NOMO-1 (cell line): ENCODE measurements at regions not wholly inside any gene's neighbourhood (a gene's known extent, or its start where the extent isn't known, plus 50 kb on each side); places are given as distances from the start of the nearest gene placed in this dataset.

Source experiments
- DNase-seq, 2 experiments: peaks; one replicate each; lab custom pipeline; 2025; ENCODE audit not compliant: unreplicated experiment in 2 of 2; lab: John Stamatoyannopoulos, UW

GRCh38 chr13:47632311-47632710, 368.8 kb downstream of the SUCLA2 start:
- no peak for DNase-seq

- no peak for DNase-seq
Observed at GRCh38 chr13:47628666-47629065, 372.4 kb downstream of the SUCLA2 start.

- DNase-seq: no peak
Observed at GRCh38 chr13:47623862-47624261, 377.2 kb downstream of the SUCLA2 start.

- peak in 1 of 2 experiments; percentile 36 for DNase-seq
Observed at GRCh38 chr13:47621931-47622330, 379.1 kb downstream of the SUCLA2 start.

- DNase-seq: no peak
Observed at GRCh38 chr13:47611664-47612288, 389.3 kb downstream of the SUCLA2 start.

DNA sequence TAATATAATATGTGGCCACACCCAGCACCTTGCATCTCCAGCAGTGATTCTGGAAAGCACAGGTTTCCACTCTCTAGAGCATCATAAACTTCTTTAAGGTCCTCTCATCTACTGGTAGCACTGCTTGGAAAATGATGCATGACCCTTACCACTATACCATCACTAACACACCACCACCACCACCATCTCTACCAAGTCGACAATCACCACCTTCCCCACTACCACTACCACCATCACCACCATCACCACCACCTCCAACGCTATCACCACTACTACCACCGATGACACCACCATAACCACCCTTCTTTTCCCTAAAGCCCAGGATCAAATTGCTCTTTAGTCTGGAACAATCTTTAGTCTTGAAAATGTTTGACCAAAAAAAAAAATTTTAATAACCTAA, 390.4 kb downstream of the SUCLA2 start:
- DNase-seq: no peak

- DNase-seq: no peak
Observed at GRCh38 chr13:47603365-47603764, 397.7 kb downstream of the SUCLA2 start.

- DNase-seq: peak in 1 of 2 experiments; percentile 8
Observed at GRCh38 chr13:47598340-47598911, 402.6 kb downstream of the SUCLA2 start.

DNA sequence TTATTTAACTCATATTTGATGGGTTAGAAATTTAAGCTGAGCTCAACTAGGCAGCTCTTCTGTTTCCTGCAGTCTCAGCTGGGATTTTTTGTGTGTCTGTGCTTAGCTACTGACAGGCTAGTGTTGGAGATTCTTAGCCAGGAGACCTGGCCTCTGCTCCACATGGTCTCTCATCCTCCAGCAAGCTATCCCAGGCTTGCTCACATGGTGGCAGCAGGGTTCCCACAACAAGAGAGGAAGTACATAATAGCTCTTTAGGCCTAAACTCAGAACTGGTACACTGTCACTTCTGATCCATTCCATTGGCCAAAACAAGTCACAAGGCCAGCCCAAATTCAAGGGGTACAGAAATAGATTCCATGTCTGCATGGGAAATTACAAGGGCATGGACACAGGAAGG, 406.2 kb downstream of the SUCLA2 start:
- DNase-seq: peak; percentile 8 to 29

DNA sequence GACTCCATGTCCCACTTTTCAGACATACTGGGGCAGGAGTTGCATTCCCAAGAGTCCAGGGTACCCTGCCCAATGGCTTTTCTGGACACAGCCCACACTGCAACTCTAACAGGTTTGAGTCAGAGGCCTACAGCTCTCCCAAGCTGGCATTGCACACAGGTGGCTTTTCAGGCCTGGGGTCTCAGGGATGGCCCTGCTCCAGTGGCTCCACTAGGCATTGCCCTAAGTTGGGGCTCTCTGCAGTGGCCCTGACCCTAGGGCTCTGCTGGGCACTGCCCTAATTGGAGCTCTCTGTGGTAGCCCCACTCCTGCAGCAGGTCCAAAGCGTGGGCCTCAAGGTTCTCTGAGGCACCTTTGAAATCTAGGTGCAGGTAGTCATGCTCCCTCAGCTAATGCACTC, 408.8 kb downstream of the SUCLA2 start:
- no peak for DNase-seq

DNA sequence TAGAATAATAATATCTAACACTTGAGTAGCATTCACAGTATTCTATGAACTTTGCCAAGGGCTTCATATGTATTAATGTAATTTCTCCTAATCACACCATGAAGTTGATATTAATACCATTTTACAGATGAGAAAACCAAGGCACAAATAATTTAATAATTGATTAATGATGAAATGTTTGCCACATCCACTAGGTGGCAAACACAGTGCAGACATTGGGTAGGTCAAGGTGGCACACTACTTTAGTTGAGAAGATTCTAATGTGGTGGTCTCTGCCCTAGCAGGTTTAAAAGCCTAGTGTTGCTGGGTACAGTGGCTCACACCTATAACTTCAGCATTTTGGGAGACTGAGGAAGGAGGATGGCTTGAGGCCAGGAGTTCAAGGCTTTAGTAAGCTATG, 412.4 kb downstream of the SUCLA2 start:
- DNase-seq: no peak

- DNase-seq: no peak
Observed at GRCh38 chr13:47572375-47572774, 428.7 kb downstream of the SUCLA2 start.

DNA sequence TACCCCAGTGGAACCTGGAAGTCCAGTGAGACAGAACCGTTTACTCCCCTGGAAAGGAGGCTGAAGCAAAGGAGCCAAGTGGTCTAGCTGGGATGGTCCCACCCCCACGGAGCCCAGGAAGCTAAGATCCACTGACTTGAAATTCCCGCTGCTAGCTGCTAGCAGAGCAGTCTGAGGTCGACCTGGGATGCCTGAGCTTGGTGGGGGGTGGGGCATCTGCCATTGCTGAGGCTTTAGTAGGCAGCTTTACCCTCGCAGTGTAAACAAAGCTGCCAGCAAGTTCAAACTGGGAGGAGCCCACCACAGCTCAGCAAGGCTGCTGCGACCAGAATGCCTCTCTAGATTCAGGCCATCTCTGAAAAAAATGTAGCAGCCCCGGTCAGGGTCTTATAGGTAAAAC, 437.0 kb downstream of the SUCLA2 start:
- DNase-seq: no peak

- DNase-seq: no peak
Observed at GRCh38 chr13:47556703-47557102, 444.4 kb downstream of the SUCLA2 start.

DNA sequence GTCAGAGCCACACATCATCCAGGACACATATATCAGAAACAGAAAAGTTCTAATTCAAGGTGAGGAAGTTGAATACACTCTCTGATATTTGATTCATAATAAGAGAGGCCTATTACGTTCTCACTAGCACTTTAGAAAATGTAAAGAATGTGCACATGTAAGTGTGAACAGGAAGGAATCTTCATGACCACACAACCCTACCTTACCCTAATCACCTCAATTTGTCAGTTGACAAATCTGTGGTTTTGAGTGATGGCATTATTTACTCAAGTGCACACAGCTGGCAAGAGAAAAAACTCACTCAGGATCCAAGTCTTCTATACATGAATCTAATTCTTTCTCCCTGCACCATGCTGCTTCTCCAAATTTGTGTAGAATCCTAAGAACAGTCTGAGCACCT, 445.8 kb downstream of the SUCLA2 start:
- no peak for DNase-seq

DNA sequence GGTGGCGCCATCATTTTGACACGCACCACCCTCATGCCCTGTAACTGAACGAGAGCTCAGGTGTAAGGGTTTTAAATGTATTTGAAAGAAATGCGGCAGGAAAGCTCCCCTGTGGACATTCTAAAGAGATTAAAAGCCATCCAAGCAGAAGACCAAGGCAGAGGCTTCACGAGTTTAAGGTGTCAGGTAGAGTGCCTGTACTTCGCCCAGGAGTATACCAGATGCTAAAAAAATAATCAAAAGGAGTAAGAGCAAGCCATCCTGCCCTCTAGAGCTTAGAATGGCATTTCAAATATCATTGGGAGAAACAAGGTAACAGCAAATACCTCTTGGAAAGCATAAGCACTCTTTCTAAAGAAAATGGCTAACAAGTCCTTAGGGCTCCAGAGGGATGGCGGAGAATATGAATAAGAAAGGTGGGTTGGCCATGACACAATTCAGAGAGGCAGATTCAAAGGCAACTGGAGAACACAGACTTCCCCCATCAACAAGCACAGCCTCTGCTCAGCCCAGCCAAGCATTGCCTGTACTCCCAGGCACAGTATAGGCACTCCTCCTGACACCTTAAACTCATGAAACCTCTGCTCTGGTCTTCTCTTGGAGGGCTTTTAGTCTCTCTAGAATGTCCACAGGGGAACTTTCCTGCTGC, 447.6 kb downstream of the SUCLA2 start:
- no peak for DNase-seq

GRCh38 chr13:47549219-47549752, 451.8 kb downstream of the SUCLA2 start:
- DNase-seq: no peak

DNA sequence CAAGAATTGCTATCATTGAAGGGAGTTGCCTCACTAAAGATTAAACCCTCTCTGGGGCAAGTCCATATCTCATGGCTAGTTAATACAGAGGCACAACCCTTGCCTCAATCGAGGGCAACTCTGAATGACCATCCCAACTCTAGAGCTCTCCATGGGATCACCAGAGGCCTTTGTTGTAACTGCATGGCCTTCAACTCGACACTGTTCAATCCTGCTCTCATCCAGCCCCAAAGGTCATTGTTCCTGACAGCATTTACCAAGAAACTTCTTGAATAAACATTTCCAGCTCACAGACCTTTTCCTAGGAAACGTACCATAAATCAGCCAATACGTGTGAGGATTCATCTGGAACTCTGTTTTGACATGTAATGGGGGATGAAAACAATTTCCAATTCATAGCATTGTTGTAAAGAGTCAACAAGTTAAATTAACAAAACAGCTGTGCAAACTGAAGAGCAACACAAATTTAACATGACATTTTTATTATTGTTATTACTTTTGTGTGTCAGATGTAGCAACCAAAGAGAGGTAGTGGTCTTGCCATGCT, 452.7 kb downstream of the SUCLA2 start:
- no peak for DNase-seq

DNA sequence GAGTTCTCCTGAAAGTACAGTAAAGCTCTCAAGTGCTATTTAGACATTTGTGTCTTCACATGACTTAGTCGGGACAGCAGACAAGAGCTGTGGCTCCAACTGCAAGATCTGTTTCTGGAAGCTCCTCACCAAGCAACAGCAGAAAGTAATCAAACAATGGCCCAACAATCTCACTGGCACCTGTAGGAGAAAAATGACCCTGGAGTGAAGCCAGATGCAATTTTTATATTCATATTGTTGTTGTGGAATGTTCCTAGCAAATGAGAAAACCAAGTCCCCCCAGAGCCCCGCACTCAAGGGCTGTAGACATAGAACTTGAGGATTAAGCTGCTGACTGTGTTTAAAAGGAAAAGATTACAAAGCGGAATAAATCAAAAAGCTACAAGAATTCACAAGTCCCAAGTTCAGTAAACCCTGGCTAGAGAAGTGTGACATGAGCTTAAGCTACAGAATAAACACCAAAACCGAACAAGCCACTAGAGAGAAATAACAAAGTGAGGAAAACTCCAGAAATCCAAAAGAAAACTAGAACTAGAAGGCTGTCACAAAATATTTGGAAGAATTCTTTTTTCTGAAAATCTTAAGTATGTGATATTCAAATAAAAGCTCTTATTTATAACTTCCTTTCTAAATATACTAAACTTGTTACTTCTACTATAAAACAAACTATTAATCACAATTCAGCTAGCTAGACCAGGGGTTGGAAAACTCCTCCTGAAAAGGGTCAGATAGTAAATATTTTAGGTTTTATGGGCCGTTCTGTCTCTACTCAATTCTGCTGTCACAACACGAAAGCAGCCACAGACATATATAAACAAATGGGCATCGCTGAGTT, 454.5 kb downstream of the SUCLA2 start:
- DNase-seq: no peak

DNA sequence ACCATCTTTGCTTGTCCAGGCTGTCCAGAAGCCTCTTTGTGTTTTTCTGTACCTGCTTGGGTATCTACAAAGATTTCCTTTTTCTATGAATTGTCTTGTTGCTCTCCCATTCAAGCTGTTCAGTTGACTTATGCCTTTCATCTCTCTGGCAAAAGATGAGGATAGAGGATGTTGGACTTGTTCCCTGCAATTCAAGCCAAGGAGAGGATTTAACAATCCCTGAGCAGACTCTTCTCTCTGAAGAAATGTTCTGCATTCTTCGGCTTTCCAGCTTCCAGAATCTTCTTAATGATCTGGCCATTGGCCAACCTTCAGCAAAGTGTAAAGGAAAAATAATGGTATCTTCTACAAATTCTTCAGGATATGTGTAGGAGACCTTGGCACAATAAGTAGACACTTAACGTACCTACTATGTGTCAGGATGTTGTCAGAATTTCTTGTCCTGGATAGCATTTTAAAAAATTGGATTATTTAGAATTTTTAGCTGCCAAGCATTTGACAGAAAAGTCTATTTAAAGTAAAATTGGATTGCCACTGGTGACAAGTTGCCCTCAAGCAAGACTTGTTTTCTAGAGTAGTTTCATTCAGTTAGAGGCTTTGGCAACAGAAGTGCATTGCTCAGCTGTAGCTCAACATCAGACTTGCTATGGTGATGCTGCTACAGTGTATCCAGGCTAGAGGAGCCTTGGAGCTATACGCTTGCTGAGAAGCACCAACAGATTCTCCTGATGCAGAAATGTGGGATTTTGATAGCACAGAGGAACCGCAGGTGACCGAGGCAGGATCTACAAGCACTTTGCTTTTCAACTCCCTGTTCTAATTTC, 455.7 kb downstream of the SUCLA2 start:
- no peak for DNase-seq
